NCI-H2029 (cell line): ENCODE measurements at regions not wholly inside any gene's neighbourhood (a gene's known extent, or its start where the extent isn't known, plus 50 kb on each side); places are given as distances from the start of the nearest gene placed in this dataset.

Experiments used
- DNase-seq: peaks from one replicate; lab custom pipeline; 2025; lab: John Stamatoyannopoulos, UW

DNA sequence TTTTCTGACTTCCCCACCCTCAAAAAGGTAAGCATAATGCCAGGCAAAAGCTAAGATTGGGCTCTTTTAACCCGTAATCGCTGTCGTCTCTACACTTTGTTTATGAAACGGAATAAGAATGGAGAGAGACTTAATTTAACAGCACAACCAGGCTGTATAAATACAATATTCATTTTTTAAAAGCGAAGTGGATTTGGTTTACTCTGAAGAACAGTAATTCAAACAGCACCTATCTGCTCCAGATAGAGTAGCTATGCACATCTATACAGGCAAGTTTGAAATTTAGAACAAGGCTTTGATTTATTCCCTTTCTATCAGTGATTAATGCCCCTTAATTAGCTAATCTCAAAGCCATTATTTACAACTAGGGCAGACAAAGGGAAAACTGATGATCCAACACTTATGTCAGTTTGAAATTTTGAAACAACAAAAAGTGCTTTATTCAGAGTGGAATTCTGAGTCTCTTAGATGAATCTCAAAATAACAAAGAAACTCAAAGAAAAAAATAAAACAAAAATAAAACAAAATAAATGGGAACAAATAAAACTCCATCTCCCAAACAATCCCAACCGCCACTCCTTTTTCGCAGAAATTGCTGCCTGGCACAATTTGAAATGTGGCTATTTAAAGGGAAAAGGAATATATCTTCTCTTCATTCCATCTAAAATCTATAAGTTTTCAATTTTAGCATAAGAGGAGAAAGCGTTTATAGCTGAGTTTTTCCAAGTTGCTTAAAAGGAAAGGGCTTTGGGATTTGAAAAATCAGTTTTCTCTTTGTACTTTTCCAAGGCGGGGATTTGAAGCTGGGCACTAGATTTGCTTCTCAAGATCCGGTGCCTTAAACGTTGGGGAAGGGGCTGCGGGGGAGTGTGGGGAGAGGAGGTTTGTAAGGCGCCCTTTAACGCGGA is 298.6 kb downstream of the PARP8 start:
- no peak for DNase-seq

DNA sequence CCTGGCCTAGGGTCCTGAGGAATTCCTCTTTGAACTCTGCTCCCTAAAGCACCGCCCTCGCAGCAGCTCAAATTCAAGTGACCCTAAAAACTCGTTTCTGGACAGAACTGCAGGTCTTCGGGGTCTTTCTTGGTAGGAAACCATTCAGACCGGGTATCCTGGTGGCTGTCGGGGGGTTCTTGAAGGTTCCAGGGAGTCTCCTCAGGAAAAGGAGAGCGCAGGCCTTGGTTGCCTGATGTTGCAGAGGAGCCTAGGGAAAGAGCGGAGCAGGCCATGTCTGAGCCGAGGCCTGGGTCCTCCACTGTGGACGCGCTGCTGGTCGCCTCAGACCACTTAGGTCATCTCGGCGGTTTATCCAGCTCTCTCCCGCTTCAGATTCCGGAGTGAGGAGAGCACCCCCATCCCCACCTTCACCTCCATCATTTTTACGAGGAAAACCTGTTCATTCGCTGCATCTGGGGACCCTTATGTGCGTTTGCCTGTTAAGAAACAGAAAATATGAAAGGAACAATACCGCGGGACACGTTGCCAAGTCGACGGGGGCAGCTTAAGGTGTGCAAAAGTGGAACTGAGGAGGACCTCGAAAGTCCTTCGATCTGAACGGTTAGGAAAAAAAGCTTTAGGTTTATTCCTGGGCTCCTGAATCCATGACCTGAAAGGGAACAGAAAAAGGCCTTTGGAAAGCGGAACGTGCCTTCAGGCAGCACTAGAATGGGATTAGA is 299.4 kb downstream of the PARP8 start:
- no peak for DNase-seq

DNA sequence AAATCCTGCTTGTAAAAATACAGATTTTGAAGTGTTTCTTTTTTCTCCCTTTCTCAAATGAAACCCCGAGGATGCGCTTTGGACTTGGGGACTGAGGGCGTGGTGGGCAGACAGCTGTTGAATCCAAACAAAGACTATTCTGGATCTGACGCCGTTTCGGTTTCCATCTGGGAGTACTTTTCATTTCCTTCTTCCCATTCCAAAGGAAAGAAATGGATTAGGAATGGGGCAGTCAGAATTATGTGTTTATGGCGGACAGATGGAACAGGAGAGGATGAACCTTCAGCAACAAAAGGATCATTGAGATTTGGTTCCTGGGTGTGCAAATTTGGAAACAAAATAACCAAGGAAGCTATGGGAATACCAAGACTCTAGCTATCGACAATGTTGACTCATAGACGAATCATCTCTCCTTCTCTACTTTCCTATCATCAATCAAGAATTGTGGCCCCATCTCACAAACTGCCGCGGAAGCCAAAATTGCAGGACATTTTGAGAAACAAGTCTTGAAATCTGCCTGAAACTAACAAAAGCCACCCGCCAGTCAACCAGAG is 300.6 kb downstream of the PARP8 start:
- DNase-seq: no peak

DNA sequence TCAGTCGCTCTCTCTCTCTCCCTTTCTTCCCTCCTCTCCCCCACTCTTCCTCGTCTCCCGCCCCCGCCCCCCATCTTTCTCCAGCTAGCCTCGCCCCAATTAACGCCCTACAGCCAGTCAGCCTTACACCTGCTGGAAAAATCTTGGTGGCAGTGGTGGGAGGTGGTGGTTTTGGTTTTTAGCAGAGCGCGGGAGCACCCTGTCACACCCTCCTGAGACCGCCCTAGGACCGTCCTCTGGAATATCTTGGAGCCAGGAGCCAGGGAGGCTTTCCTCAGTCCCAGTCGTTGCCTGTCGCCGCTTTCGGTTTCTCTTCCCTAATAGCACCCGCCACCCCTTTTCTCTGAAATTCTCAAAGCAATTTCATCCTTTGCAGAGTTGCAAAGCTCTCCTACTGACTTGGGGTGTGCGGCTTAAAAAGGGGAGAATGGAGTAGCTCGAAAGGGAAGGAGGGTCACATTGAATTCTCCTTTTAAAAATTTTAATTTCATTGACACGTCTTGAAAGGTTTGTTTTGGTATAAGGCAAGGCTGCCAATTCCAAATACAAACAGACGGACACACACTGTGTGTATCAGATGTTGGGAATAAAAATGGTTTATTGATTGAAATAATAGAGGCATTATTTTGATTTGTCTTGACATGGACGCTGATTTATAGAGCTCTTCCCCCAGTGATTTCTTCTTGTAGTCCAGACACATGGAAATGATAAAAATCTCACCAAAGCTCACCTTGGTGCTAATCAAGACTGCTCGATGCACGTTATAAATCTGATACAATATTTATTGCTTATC is 301.3 kb downstream of the PARP8 start:
- DNase-seq: peak; percentile 47

DNA sequence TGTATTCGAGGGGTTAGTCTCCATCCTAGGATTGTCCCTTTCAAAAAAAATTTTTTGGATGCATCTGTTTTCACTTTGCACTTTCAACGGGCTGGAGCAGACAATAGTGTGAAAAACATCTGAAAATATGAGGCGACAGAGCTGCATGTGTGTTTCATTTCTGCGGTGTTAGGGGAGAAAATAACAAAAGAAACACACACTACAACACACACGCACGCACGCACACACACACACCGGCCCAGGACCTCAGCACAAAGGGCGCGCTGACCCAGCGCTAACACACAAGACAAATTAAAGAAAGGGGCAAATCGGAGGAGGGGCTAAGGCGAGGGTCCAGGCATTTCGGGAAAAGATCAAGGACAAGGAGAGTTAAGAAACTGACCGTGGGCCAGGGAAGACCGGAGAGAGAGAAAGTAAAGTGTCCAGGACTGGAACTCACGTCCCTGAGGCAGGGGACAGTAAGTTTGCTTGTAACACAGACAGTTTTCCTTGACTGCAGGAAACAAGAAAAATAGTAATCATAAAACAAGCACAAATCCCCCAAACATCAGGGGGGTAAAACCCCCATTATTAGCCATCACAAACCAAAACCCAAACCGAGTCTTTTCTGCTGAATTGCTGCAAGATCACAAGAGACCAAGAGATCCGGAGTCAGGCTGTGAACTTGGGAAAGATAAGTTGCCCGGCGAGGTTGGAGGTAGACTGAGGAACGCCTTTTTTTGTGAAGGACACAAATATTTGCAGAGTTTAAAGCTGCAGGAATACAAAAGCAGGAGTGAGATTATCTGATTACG is 302.1 kb downstream of the PARP8 start:
- no peak for DNase-seq

DNA sequence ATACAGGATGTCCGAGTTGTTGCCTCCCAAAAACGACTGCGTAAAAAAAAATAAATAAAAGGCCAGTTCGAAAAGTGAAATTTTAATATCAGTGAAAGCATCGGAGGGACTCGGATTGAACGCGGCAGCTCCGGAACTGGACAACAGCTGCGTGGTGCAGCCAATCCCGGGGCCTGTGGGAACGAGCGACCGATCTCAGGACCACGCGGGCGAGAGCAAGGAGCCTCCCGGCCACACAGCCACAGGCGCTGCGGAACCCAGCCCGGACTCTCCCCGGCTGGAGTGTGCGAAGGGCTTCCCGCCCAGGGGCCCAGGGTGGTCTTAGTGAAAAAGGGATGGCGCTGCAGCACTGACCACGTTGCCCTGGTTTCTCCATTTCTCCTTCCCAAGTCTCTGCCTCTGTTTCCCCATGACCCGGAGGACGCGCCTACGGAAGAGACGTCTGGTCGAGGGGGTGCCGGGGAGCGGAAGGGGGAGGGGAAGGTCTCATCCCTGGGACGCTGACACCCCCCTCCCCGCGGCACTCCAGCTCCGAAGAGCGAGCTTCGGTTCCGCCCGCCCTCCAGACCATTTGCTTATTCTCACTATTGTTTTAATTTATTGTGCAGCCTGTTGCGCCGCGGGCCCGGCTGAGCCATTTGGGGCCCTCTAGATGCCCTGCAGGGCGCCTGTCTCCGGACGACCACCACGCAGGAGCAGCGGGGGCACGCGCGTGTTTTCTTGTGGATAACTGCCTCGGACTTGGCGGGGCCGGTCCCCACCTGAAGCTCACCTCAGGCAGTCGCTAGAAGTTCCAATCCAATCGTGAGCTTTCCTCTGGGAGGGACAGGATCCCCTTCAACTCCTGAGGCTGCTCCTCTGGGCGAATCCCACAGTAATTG is 303.0 kb downstream of the PARP8 start:
- no peak for DNase-seq

DNA sequence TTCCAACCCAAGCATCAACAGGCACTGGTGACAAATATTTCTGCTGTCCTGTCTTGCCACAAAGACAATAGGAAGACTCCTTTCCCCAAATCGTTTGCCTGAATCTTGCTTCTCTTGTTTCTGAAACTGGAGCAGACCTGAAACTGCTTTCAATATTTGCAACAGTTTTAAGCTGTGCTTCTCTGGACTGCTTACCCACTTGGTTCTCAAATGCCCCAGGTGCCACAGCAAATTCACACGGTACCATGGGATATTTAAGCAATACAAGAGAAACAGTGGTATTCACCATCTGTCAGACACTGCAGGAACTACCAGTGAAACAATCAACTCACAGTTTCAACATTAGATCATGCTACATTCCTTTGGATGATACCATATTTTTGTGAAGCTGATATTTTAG is 309.4 kb downstream of the PARP8 start:
- no peak for DNase-seq

DNA sequence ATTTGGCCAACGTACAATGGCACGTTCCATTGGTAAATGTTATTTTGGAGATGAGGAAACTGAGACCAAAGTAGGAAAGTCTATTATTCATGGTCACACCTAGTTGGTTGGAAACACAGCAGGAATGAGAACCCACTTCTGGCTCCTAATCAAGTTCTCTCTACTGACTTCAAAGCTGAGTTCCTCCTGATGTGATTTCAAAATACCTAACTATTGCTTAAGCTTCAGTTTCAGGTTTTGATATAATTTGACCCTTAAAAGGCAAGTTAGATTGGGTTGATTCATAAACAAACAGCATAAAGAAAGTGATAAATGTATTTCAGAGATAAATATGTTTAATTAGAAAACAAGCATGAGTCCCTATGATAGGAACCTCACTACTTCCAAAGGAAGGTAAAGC is 312.5 kb downstream of the PARP8 start:
- DNase-seq: no peak

DNA sequence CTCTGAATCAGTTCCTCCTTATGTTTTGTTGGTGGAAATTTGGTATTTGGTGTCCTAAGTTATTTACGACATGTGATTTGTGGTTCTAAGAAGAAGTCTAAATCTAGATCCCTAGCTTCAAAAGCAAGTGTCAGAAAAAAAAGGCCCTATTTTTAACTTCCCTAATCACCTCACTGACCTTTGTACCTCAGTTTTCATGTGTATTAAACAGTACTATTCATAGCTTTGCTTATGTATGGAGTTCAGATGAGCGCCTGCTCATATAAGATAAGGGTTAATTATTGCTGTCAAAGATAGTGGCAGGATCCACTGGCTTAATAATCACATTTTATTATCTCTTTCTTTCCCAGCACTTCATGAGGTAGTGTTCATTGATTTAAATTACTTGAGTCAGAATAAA is 318.2 kb downstream of the PARP8 start:
- no peak for DNase-seq

DNA sequence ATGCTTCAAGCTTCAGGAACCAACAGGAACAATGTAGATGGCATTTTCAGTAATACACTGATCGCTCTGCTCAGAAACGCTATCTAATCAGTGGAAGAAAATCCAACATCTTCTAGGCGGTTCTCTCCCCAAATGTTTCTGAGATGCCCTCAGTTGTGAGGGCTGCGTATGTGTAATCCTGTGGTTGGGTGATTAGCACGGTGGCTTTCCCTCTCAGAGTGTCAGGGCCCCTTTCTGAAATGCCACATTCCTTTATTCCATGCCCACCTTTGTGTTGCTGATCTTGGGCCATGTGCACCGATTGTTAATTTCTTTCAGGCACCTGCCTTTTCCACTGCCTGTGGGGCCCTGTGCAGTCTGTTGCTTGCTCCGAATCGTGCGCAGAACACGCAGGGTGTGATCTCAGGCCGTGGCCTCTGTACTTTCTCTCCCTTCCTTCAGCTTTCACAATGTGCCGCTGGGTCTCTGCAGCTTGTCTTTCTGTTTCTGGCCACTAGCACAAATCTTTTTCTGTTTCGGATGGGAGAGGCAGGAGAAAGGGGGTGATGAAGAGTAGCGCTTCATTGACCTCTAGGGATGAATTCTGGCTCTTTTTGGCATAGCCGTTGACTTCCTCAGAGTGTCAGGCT is 324.0 kb downstream of the PARP8 start:
- DNase-seq: no peak

DNA sequence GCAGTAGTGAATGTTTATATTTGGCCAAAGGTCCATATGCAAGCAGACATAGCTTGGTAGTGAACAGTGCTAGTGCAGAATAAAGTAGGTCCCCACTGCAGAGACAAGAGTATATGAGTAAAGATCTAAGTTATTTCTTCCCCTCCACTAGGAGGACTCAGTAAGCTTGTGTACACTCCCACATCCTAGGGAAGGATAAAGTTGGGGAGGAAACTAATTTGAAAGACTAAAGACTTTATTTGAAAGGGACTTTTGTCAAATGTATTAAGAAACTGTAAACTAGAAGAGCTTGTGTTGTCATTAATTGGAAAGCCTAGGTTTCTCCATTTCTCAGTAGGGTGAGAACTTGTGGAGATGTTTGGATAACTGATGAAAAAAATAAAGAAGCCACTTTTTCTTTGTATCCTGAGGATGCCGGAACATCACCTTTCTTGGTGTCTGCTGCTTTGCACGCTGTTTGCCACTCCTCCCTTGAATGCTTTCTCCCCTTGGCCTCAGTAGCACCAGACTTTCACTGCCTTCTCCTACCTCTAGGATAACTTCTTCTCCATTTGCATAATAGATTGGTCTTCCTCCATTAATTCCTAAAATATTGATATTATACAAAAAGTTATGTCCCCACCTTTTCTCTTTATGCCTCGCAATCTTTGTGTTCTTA is 329.0 kb downstream of the PARP8 start:
- DNase-seq: no peak

DNA sequence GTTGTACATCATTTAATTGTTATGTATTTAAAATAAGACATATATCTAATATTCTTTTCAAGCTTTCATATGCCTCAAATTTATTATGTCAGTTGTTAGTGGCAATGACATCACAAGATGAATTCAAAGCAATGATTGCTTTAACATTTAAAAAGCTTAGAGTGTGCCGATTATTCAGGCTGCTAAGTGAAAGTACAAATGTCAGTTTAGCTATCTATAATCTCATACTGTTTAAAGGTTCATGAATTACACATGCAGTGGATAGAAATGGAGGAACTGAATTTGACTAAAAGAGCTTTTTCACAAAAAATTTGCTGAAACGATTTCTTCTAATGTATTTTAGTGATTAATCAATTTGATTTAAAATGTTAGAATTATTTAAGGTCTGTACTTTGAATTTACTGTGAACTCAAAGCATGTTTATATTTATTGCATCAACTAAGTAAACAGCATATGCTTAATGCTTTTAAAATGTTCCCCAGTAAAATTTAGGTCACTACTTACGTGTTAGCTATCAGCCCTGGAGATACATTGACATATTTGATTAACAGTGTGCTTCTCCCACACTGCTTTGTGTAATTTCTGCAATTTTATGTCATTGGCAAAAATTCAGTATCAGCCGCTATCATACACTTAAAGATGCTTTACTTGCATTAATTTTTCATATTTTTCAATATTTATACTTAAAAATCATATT is 334.9 kb downstream of the PARP8 start:
- DNase-seq: no peak

DNA sequence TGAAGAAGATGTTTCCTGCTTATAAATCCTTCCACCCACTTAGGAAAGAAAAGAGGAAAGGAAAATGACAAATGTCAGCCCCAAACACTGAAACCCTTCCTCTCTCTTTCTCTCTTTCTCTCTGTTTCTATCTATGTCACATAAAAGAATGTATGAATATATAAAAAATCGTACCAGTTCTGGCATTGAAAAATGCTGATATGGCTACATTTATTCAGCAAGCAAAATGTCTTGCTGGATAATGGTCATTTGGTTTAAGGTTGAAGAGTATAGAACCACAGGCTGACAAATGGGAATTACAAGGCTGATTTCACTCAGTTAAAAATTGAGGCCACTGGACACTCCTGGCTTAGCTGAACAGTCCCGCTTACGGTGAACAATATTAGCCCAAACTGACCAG is 335.9 kb downstream of the PARP8 start:
- DNase-seq: no peak

DNA sequence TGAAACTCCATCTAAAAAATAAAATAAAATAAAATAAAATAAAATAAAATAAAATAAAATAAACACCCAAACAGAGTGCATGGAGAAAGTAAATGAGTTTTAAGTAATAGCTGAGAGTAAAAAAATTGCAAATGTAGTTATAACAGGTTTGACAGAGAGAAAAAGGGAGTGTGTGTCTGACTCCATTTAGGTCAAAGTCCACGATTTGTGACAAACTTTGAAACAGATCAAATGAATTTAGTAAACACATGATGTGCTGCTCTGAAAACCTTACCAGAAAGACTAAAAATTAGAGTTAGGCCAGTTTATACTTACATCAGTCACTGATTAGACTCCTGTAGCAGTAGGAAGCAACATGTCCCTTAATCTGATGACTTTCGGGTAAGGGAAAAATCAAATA is 346.6 kb downstream of the PARP8 start:
- DNase-seq: no peak

DNA sequence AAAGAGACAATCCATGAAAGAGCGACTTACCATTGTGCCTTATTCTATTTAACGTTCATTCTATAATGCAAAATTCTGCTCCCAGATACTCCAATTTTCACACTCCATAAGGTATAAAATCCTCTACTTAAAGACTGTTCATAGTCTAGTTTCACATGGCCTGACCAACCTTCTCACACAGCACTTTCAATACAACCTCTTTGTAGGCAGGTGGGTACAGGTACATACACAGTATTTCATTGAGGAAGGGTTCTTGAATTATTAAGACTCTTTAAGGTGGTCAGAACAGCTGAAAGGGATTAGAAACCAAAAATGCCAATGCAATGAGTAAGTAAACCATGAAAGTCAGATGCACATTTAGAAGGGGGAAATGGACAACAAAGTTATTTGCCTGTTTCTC is 352.0 kb downstream of the PARP8 start:
- no peak for DNase-seq

DNA sequence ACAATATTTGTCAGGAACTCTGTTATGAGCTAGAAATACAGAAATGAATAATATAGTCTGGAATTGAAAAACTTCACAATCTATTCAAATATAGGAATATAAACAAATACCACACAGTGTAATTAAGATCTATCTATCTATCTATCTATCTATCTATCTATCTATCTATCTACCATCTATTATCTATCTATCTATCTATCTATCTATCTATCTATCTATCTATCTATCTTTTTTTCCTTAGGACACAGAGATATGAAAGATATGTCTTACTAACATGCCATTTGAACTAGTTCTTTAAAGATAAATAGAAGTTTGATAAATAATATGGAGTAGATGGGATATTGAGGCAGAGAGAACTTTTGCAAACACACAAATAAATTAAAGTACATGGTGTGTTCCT is 357.8 kb downstream of the PARP8 start:
- DNase-seq: no peak

DNA sequence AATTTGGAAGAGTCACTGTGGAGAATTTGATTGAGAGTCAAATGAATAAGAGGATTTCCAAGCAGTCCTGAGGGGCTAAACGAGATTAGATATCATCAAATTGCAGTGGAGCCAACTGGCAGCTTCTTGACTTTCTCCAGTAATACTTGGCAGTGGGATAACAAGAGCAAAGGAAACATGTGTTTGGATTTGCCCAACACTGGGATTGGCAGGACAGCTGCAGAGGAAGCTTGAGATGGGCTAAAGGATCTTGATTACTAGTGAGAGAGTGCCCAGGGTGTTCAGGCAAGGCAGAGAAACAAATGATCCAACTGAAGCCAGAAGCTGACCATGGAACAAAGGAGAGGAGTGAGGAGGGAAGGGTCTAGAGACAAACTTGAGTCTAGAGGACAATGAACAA is 356.0 kb upstream of the ISL1 start:
- DNase-seq: no peak

DNA sequence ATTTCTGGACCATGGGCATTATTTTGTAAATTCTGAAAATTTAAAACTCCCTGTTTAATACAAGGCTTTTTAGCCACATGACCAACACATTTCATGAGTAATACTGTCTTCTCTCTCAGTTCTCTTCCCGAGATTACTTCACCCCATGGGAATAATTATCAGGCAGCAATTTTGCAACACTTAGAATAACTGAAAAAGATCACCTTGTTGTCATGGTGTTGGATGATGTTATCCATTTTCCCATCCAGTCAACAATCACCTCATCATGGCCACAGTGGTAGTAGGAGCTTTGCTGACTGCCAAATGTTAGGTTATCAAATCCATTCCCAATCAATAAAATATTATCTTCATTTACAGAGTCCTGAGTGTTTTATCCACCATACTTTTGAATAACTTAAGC is 354.9 kb upstream of the ISL1 start:
- DNase-seq: no peak

DNA sequence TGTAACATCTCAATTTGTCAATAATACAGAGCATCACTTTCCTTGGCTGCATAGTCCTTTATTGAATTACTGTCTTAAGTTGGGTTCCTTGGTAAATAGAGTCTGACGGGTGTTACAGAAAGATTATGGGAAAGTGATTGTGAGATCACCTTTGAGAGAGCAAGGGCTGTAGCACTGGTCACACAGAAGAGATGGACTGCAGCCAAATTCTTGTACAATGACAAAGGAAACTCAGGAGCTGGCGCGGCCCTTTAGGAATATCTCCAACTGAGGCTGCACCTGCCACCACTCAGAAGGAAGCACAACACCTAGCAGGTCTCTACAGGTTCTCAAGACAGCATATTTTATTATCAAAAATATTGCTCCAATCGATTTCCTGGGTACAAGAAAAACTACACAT is 350.0 kb upstream of the ISL1 start:
- peak; percentile 67 for DNase-seq
